B cell (primary cell): ENCODE measurements at regions not wholly inside any gene's neighbourhood (a gene's known extent, or its start where the extent isn't known, plus 50 kb on each side); places are given as distances from the start of the nearest gene placed in this dataset.

Experiments
- ATAC-seq: fragments of 200-7000 bp; cut with Tn5 transposase; one replicate; pipeline ENCODE4 v1.10.0; 2021; ENCODE audit warnings: low read depth, mild to moderate bottlenecking, moderate number of reproducible peaks, moderate library complexity
- CTCF ChIA-PET: fragments of 350-600 bp; sonication (Branson Sonifier 250); formaldehyde crosslinking; loops from one replicate; lab custom pipeline; 2021; ENCODE audit warnings: antibody characterized with exemption, inconsistent platforms; lab: Charles Lee
- POLR2A ChIA-PET: fragments of 350-600 bp; sonication (Branson Sonifier 250); formaldehyde crosslinking; loops from one replicate; lab custom pipeline; 2021; ENCODE audit warnings: antibody characterized with exemption; lab: Charles Lee
- DNase-seq: peaks from one replicate; pipeline ENCODE4 v3.0.0; 2013
- H2AFZ ChIP-seq: 2 replicates; pipeline ENCODE4 v1.6.1; 2012; ENCODE audit warnings: mild to moderate bottlenecking, low read depth, low read length; ENCODE audit not compliant: insufficient read depth, poor library complexity, severe bottlenecking
- H3K27ac ChIP-seq, 2 donors: 1 replicate in 1 of 2; 2 replicates in 1 of 2; pipeline ENCODE4 v1.5.1; 2012 to 2013; ENCODE audit warnings: low read length in 2 of 2, mild to moderate bottlenecking in 2 of 2, moderate library complexity in 1 of 2
- H3K27me3 ChIP-seq, 4 experiments: fragments of 200-600 bp in 1 of 4; sonication (generic) in 1 of 4; replicated peaks in 1 of 4; 1 replicate in 2 of 4; 2 replicates in 2 of 4; pipeline versions ENCODE4 v1.6.1 to v1.7.0; 2013 to 2016; ENCODE audit warnings: low read length in 3 of 4, mild to moderate bottlenecking in 2 of 4, mixed read lengths in 1 of 4, moderate library complexity in 1 of 4; ENCODE audit not compliant: insufficient read depth in 4 of 4, control insufficient read depth in 3 of 4; ENCODE audit errors: control extremely low read depth in 1 of 4
- H3K36me3 ChIP-seq, 2 experiments: replicated peaks in 1 of 2; 1 replicate in 1 of 2; 2 replicates in 1 of 2; pipeline versions ENCODE4 v1.6.1 to v1.7.1; 2013; ENCODE audit warnings: low read length in 1 of 2; ENCODE audit not compliant: insufficient read depth in 2 of 2, control insufficient read depth in 1 of 2; ENCODE audit errors: control extremely low read depth in 1 of 2, extremely low read depth in 1 of 2
- H3K4me1 ChIP-seq, 2 donors: fragments of 200-600 bp in 1 of 2; sonication (generic) in 1 of 2; 1 replicate in 1 of 2; 2 replicates in 1 of 2; pipeline versions ENCODE4 v1.5.1 to v1.6.1; 2013 to 2017; ENCODE audit warnings: low read length in 2 of 2; ENCODE audit not compliant: control insufficient read depth in 2 of 2, insufficient read depth in 2 of 2
- H3K4me2 ChIP-seq: replicated peaks from 2 replicates; pipeline ENCODE3; 2012; ENCODE audit warnings: mild to moderate bottlenecking, low read depth, low read length; ENCODE audit not compliant: poor library complexity, severe bottlenecking
- H3K4me3 ChIP-seq, 5 experiments: fragments of 200-600 bp in 1 of 5; sonication (generic) in 1 of 5; 1 replicate in 3 of 5; 2 replicates in 2 of 5; pipeline versions ENCODE4 v1.5.1 to v1.7.0; 2011 to 2016; ENCODE audit warnings: low read length in 4 of 5, mild to moderate bottlenecking in 4 of 5, low read depth in 2 of 5, control low read depth in 1 of 5, moderate library complexity in 1 of 5; ENCODE audit not compliant: insufficient read depth in 1 of 5; ENCODE audit errors: control extremely low read depth in 1 of 5, extremely low read depth in 1 of 5
- H3K79me2 ChIP-seq: fragments of 200-600 bp; sonication (generic); one replicate; pipeline ENCODE4 v1.6.0; 2016; ENCODE audit warnings: low read length; ENCODE audit not compliant: control insufficient read depth, insufficient read depth
- H3K9ac ChIP-seq: fragments of 200-600 bp; sonication (generic); 2 replicates; pipeline ENCODE4 v1.6.1; 2017; ENCODE audit warnings: mild to moderate bottlenecking, low read length, moderate library complexity
- H3K9me3 ChIP-seq, 3 donors: one replicate each; pipeline versions ENCODE4 v1.6.1 to v1.7.1; 2013; ENCODE audit warnings: low read length in 2 of 3; ENCODE audit not compliant: control insufficient read depth in 2 of 3, insufficient read depth in 1 of 3; ENCODE audit errors: control extremely low read depth in 1 of 3
- H4K20me1 ChIP-seq: 2 replicates; pipeline ENCODE4 v1.6.0; 2012; ENCODE audit warnings: mild to moderate bottlenecking, low read length; ENCODE audit not compliant: insufficient read depth, control insufficient read depth, poor library complexity, severe bottlenecking
- H3K27ac Mint-ChIP-seq: one replicate; pipeline ENCODE4 v1.8.0; 2021; ENCODE audit warnings: mixed read lengths
- H3K27me3 Mint-ChIP-seq: one replicate; pipeline ENCODE4 v1.8.0; 2021; ENCODE audit warnings: mixed read lengths
- H3K4me1 Mint-ChIP-seq: one replicate; pipeline ENCODE4 v1.8.0; 2021; ENCODE audit warnings: mixed read lengths
- H3K4me3 Mint-ChIP-seq: one replicate; pipeline ENCODE4 v1.8.0; 2021; ENCODE audit warnings: mixed read lengths
- H3K9me3 Mint-ChIP-seq: one replicate; pipeline ENCODE4 v1.8.0; 2022; ENCODE audit warnings: mixed read lengths; ENCODE audit not compliant: insufficient read depth
- EZH2 ChIP-seq: IDR thresholded peaks from 2 replicates; pipeline ENCODE4 v1.6.1; 2012; ENCODE audit warnings: borderline replicate concordance, low read depth, mild to moderate bottlenecking, moderate library complexity, low read length; ENCODE audit not compliant: insufficient read depth, poor library complexity, severe bottlenecking
- WGBS: methylation state at CpG from one replicate; pipeline ENCODE4 v1.1.5; 2013; ENCODE audit warnings: missing lambda C conversion rate; ENCODE audit not compliant: insufficient coverage; 5-methylcytosine and 5-hydroxymethylcytosine counted together
- intact Hi-C: fragments of 100-400 bp; cut with micrococcal nuclease; formaldehyde crosslinking; loops from one replicate; pipeline ENCODE4 v1.10.0; 2022
- TF ChIP-seq, protein P1 (sequence below): fragments of 200-600 bp; IDR thresholded peaks from one replicate; pipeline ENCODE4 v1.8.0; 2022; ENCODE audit warnings: antibody characterized with exemption, mild to moderate bottlenecking

DNA sequence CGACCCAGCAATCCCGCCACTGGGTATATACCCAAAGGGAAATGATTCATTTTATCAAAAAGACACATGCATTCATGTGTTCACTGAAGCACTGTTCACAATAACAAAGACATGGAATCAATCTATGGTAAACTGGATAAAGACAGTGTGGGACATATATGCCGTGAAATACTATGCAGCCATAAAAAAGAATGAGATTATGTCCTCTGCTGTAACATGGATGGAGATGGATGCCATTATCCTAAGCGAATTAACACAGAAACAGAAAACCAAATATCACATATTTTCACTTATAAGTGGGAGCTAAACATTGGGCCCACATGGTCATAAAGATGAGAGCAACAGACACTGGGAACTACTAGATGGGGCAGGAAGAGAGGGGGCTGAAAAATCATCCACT is 345.0 kb downstream of the UQCRFS1 start:
- H4K20me1 ChIP-seq, result no peaks in the 10 kb centered on the region
- no peak for ATAC-seq
- Mint-ChIP-seq H3K27me3 (no peaks in the 10 kb centered on the region), H3K4me3 (no peak overlapping the region), H3K4me1 (no peaks in the 10 kb centered on the region), H3K9me3 (peaks cover 3% of the 10 kb centered on the region), H3K27ac (no peak overlapping the region)
- peaks cover 0 to 33% (median 0%) of the 10 kb centered on the region in 3 donors for H3K9me3 ChIP-seq
- no CpG with 5 or more reads among the region's 4 CpGs for WGBS
- intact Hi-C loops, result no loop called here
- ChIA-PET CTCF (interaction anchor here (1.8 kb wide), 1 partner anchor 11 kb away, joined by 6 read pairs; no protein-coding TSS in a partner anchor), POLR2A (no interaction called here)
- H3K36me3 ChIP-seq, result no peaks in the 10 kb centered on the region
- H3K27ac ChIP-seq, result no peak overlapping the region
- no peak overlapping the region for H3K4me2 ChIP-seq
- no peaks in the 10 kb centered on the region for H3K79me2 ChIP-seq
- DNase-seq, result no peak
- no peaks in the 10 kb centered on the region for H3K27me3 ChIP-seq
- H3K9ac ChIP-seq, result no peak overlapping the region
- no peak overlapping the region for H3K4me3 ChIP-seq
- no peak overlapping the region for H2AFZ ChIP-seq
- no peaks in the 10 kb centered on the region for H3K4me1 ChIP-seq
- TF ChIP-seq EZH2, result no peak
- TF ChIP-seq, protein P1, sequence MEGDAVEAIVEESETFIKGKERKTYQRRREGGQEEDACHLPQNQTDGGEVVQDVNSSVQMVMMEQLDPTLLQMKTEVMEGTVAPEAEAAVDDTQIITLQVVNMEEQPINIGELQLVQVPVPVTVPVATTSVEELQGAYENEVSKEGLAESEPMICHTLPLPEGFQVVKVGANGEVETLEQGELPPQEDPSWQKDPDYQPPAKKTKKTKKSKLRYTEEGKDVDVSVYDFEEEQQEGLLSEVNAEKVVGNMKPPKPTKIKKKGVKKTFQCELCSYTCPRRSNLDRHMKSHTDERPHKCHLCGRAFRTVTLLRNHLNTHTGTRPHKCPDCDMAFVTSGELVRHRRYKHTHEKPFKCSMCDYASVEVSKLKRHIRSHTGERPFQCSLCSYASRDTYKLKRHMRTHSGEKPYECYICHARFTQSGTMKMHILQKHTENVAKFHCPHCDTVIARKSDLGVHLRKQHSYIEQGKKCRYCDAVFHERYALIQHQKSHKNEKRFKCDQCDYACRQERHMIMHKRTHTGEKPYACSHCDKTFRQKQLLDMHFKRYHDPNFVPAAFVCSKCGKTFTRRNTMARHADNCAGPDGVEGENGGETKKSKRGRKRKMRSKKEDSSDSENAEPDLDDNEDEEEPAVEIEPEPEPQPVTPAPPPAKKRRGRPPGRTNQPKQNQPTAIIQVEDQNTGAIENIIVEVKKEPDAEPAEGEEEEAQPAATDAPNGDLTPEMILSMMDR, result no peak

DNA sequence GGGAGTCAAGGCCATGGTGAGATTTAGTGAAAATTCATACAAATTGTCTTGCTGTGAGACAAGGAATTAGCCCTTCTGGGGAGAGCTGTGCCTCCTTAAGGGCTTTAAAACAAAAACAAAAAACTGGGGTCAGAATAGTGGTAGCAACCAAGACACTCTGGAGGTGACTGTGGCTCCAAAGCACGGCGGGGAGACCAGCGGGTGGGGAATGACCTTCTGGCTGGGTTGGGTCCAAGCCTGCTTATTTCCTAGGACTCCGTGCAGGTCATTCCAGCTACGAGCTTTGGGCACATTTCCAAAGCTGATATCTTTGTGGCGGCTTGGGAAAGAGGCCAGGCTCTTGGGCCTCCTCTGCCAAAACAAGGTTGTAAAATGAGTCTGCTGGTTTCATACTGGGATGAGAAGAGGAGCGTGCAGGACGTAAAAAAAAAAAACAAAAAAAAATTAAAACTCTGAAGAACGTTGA is 348.3 kb downstream of the UQCRFS1 start:
- no peak overlapping the region for H3K4me3 Mint-ChIP-seq
- Histone ChIP-seq H3K27ac (no peak overlapping the region), H3K9ac (no peak overlapping the region), H3K36me3 (no peaks in the 10 kb centered on the region), H3K9me3 (peaks cover 0 to 24% (median 0%) of the 10 kb centered on the region in 3 donors), H4K20me1 (no peaks in the 10 kb centered on the region), H3K4me1 (no peaks in the 10 kb centered on the region), H3K4me2 (no peak overlapping the region), H3K27me3 (no peaks in the 10 kb centered on the region), H3K79me2 (no peaks in the 10 kb centered on the region), H3K4me3 (no peak overlapping the region), H2AFZ (no peak overlapping the region)
- POLR2A ChIA-PET, result no interaction called here
- no peak overlapping the region for H3K27ac Mint-ChIP-seq
- H3K4me1 Mint-ChIP-seq, result no peaks in the 10 kb centered on the region
- CTCF ChIA-PET, result no interaction called here
- no peak for DNase-seq
- peaks cover 8% of the 10 kb centered on the region for H3K9me3 Mint-ChIP-seq
- intact Hi-C loops, result no loop called here
- TF ChIP-seq, protein P1, result no peak
- TF ChIP-seq EZH2, result no peak
- 95% methylated on average over 8 of the region's 9 CpGs for WGBS
- no peak for ATAC-seq
- no peaks in the 10 kb centered on the region for H3K27me3 Mint-ChIP-seq
